Spleen (tissue), 7 donors: ENCODE measurements at regions not wholly inside any gene's neighbourhood (a gene's known extent, or its start where the extent isn't known, plus 50 kb on each side); places are given as distances from the start of the nearest gene placed in this dataset.

ENCODE experiments used
- CTCF ChIP-seq, 11 experiments: fragments of 200-600 bp in 7 of 11; fragments of 450-650 bp in 4 of 11; sonication (generic) in 4 of 11; IDR thresholded peaks in 8 of 11; conservative IDR thresholded peaks in 3 of 11; 1 replicate in 7 of 11; 2 replicates in 4 of 11; pipeline versions ENCODE4 v1.4.0 to v1.8.0; 2016 to 2021; ENCODE audit warnings: antibody characterized with exemption in 11 of 11, inconsistent platforms in 4 of 11, mild to moderate bottlenecking in 1 of 11
- POLR2AphosphoS5 ChIP-seq, 3 donors: sonication (generic); formaldehyde crosslinking; IDR thresholded peaks; one replicate each; pipeline ENCODE4 v1.5.1; 2017; ENCODE audit warnings: antibody characterized with exemption in 3 of 3
- donor health status: DM: no; HTN: no; CAD: no; lungs with moderate emphysema.
- donor health status: DM: no; HTN: no; CAD: no.
- donor health status: DM: no; HTN: no; CAD: no.

DNA sequence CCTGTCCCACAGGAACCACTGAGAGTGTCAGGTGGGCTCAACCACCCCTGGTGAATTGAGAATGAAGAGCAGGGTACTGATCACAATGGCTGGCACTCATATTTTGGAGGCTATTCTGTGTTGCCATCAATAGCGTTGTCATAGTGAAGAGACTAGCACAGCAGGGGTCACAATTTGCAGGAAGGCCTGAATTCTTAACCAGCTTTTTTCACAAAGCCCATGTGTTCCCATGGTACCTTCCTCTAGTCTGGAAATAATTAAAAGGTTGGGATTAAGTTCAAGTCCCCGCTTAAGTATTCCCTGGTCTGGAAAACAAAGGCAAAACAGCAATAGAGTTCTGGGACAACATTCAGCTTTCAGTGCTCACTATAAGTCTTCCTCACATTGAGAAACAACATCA, 1051.7 kb downstream of the C4orf33 start:
- no peak for TF ChIP-seq CTCF (IDR thresholded peaks at IDR 0.05 in 8 of 11, conservative IDR thresholded peaks at IDR 0.05 in 3 of 11)
- TF ChIP-seq POLR2AphosphoS5 (IDR thresholded peaks at IDR 0.05): no peak
